AG04450 (cell line): ENCODE measurements at regions not wholly inside any gene's neighbourhood (a gene's known extent, or its start where the extent isn't known, plus 50 kb on each side); places are given as distances from the start of the nearest gene placed in this dataset.

Source experiments
- CTCF ChIA-PET: fragments of 300-600, 350-600 bp; formaldehyde crosslinking; extraction: SDS; loops from one replicate; lab custom pipeline; 2022; ENCODE audit warnings: antibody characterized with exemption, inconsistent platforms; lab: Charles Lee
- POLR2A ChIA-PET: fragments of 350-600 bp; formaldehyde crosslinking; extraction: SDS; loops from one replicate; lab custom pipeline; 2021; ENCODE audit warnings: antibody characterized with exemption, inconsistent platforms; lab: Yijun Ruan, JAX
- DNase-seq: peaks from one replicate; pipeline ENCODE4 v3.0.0-alpha.2; 2011; ENCODE audit warnings: low read depth, low spot score
- H3K27ac ChIP-seq: one replicate; pipeline ENCODE4 v1.5.1; 2012; ENCODE audit warnings: low read depth, low read length, control low read depth
- H3K27me3 ChIP-seq: one replicate; pipeline ENCODE4 v1.6.0; 2012; ENCODE audit warnings: low read length; ENCODE audit not compliant: control insufficient read depth, insufficient read depth
- H3K4me3 ChIP-seq: 2 replicates; pipeline ENCODE4 v1.5.1; 2011; ENCODE audit warnings: mild to moderate bottlenecking, low read depth, low read length, control low read depth
- H3K9me3 ChIP-seq: 2 replicates; pipeline ENCODE4 v1.5.1; 2012; ENCODE audit warnings: low read length; ENCODE audit not compliant: control insufficient read depth, insufficient read depth
- TF ChIP-seq, protein P1 (sequence below): IDR thresholded peaks from 2 replicates; pipeline ENCODE4 v1.5.1; 2011; ENCODE audit warnings: low read depth, low read length, control low read depth, inconsistent platforms

DNA sequence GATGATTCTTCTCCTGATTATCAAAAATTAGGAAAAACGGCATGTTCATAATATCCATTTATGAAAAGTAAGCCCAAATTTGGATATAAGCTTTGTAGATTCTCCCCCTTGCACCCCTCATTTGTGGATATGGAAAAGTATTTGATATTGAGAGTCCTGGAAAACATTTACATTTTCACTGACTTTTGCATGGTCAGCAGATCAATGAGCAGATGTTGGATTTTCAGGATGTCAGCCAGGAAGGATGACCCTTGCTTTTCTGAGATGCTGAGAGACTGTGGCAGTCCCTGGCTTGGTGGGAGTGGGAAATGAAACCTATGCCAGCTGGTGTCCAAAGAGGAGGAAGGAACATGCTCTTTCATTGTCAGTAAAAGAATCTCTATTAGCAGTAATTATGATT, 410.8 kb downstream of the DMAC1 start:
- TF ChIP-seq, protein P1, sequence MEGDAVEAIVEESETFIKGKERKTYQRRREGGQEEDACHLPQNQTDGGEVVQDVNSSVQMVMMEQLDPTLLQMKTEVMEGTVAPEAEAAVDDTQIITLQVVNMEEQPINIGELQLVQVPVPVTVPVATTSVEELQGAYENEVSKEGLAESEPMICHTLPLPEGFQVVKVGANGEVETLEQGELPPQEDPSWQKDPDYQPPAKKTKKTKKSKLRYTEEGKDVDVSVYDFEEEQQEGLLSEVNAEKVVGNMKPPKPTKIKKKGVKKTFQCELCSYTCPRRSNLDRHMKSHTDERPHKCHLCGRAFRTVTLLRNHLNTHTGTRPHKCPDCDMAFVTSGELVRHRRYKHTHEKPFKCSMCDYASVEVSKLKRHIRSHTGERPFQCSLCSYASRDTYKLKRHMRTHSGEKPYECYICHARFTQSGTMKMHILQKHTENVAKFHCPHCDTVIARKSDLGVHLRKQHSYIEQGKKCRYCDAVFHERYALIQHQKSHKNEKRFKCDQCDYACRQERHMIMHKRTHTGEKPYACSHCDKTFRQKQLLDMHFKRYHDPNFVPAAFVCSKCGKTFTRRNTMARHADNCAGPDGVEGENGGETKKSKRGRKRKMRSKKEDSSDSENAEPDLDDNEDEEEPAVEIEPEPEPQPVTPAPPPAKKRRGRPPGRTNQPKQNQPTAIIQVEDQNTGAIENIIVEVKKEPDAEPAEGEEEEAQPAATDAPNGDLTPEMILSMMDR: no peak
- ChIA-PET CTCF (no interaction called here), POLR2A (no interaction called here)
- H3K27ac ChIP-seq: no peak overlapping the region
- no peaks in the 10 kb centered on the region for H3K27me3 ChIP-seq
- H3K9me3 ChIP-seq: no peaks in the 10 kb centered on the region
- no peak overlapping the region for H3K4me3 ChIP-seq
- DNase-seq: no peak

DNA sequence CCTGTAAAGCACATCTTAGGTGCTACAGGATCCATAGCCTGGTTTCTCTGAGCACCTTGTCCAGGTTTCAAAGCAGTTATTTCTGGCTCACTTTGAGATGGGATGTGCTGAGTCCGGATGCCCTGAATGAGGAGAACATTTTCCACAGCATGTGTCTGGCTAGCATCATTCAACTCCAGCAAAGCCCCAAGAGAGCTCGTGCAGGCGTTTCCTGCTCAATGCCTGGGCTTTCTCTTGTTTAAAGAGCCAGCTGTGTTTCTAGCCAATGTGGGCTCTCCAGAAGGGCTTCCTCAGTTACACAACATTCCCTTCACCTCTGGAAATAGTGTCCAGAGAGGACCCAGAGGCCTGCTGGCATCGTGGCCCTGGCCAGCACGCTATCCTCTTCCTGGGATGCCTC, 411.7 kb downstream of the DMAC1 start:
- TF ChIP-seq, protein P1: no peak
- no peaks in the 10 kb centered on the region for H3K9me3 ChIP-seq
- no peak overlapping the region for H3K27ac ChIP-seq
- POLR2A ChIA-PET: no interaction called here
- H3K4me3 ChIP-seq: no peak overlapping the region
- DNase-seq: no peak
- CTCF ChIA-PET: interaction anchor here (0.6 kb wide), 1 partner anchor 14 kb away, joined by 3 read pairs; no protein-coding TSS in a partner anchor
- no peaks in the 10 kb centered on the region for H3K27me3 ChIP-seq

DNA sequence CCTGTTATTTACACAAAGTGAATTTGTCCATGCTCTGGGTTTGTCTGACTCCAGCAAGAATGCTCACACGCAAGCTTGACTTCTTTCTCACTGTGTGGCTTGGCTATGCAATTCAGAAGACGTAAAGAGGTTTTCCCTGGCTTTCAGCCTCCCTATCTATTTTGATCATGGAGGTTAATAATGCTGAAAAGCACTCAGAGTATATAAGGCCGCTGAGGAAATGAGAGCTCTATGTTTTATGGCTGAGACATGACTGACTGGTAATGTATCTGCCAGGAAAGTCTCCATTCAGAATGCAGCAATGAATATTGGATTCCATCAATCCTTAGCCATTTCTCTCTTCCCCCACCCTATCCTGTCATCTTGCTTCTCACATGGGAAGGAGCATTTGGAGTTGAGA, 417.3 kb downstream of the DMAC1 start:
- Histone ChIP-seq H3K27me3 (no peaks in the 10 kb centered on the region), H3K9me3 (no peaks in the 10 kb centered on the region), H3K4me3 (no peak overlapping the region), H3K27ac (no peak overlapping the region)
- ChIA-PET CTCF (interaction anchor here (0.6 to 1.0 kb wide), 2 partner anchors 14 to 20 kb away, joined by 4 read pairs; no protein-coding TSS in a partner anchor), POLR2A (no interaction called here)
- TF ChIP-seq, protein P1: no peak
- DNase-seq: no peak

DNA sequence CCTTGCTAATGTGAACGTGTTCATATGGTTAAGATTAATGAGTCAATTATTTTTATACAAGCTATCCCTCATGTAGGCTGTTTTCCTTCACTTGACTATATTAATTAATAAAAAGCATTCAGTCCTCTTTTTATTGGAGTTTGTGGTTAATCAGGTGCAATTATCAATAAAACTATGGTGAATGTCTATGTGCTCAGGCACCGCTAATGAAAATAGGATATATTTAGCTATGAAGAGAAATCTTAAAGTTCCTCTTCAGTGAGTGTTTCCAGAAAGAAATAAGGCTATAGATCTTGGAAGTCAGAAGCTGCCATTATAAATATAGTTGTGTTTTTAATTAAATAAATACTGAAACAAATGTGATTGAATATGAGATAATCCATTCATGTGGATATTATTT, 422.1 kb downstream of the DMAC1 start:
- TF ChIP-seq, protein P1: no peak
- CTCF ChIA-PET: interaction anchor here (0.9 to 2.0 kb wide), 4 partner anchors 17 to 26 kb away, joined by 3 to 6 read pairs (median 4); no protein-coding TSS in a partner anchor
- Histone ChIP-seq H3K9me3 (no peaks in the 10 kb centered on the region), H3K27ac (no peak overlapping the region), H3K27me3 (no peaks in the 10 kb centered on the region), H3K4me3 (no peak overlapping the region)
- no peak for DNase-seq
- POLR2A ChIA-PET: interaction anchor here (1.1 to 1.2 kb wide), 2 partner anchors 9 to 62 kb away, joined by 3 read pairs; no protein-coding TSS in a partner anchor

DNA sequence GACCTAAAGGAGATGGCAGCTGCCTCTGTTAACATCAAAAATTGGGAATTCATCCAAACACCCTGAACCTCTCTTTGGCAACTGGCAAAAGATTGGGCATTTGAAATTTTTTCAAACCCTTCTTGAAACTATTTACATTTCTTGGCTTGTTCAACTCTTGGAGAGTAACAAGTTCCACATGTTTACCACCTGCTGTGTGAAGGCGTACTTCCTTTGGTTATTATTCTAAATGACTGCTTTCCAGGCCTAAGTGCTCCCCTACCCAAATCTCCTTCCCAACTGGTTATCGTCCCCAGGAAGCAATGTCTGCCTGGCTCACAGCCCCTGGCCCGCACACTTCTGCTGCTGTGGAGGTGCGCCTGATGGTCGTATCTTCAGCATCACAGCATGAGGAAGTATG, 422.7 kb downstream of the DMAC1 start:
- peak; percentile 18 for DNase-seq
- TF ChIP-seq, protein P1: no peak
- no peaks in the 10 kb centered on the region for H3K9me3 ChIP-seq
- POLR2A ChIA-PET: interaction anchor here (0.5 to 1.2 kb wide), 4 partner anchors 8 to 61 kb away, joined by 3 to 4 read pairs (median 3); no protein-coding TSS in a partner anchor
- H3K27ac ChIP-seq: no peak overlapping the region
- CTCF ChIA-PET: interaction anchor here (0.8 to 1.6 kb wide), 4 partner anchors 10 to 468 kb away, joined by 3 to 4 read pairs (median 3); no protein-coding TSS in a partner anchor
- H3K4me3 ChIP-seq: no peak overlapping the region
- no peaks in the 10 kb centered on the region for H3K27me3 ChIP-seq
